ENCODE measurements at regions not wholly inside any gene's neighbourhood (a gene's known extent, or its start where the extent isn't known, plus 50 kb on each side); places are given as distances from the start of the nearest gene placed in this dataset.

DNA sequence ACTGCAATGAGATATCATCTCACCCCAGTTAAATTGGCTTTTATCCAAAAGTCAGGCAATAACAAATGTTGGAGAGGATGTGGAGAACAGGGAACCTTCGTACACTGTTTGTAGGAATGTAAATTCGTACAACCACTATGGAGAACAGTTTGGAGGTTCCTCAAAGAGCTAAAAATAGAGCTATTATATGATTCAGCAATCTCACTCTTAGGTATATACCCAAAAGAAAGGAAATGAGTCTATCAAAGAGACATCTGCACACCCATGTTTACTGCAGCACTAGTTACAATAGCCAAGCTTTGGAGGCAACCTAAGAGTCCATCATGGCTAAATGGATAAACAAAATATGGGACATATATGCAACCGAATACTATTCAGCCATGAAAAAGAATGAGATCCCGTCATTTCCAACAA, 68.0 kb upstream of the HES1 start:
- Histone ChIP-seq H3K9me3 (no peaks in the 10 kb centered on the region), H3K27ac (no peak overlapping the region), H3K27me3 (no peaks in the 10 kb centered on the region), H3K36me3 (no peaks in the 10 kb centered on the region), H3K4me3 (no peak overlapping the region), H3K4me1 (peaks cover 19% of the 10 kb centered on the region)
- no peak for TF ChIP-seq POLR2AphosphoS5 (IDR thresholded peaks at IDR 0.05; ENCODE audit: insufficient read depth in 1 of 2, low read depth in 1 of 2)
- TF ChIP-seq POLR2A (IDR thresholded peaks at IDR 0.05), result no peak
- TF ChIP-seq, protein P1, sequence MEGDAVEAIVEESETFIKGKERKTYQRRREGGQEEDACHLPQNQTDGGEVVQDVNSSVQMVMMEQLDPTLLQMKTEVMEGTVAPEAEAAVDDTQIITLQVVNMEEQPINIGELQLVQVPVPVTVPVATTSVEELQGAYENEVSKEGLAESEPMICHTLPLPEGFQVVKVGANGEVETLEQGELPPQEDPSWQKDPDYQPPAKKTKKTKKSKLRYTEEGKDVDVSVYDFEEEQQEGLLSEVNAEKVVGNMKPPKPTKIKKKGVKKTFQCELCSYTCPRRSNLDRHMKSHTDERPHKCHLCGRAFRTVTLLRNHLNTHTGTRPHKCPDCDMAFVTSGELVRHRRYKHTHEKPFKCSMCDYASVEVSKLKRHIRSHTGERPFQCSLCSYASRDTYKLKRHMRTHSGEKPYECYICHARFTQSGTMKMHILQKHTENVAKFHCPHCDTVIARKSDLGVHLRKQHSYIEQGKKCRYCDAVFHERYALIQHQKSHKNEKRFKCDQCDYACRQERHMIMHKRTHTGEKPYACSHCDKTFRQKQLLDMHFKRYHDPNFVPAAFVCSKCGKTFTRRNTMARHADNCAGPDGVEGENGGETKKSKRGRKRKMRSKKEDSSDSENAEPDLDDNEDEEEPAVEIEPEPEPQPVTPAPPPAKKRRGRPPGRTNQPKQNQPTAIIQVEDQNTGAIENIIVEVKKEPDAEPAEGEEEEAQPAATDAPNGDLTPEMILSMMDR (IDR thresholded peaks at IDR 0.05), result no peak
- intact Hi-C loops (cut with DNase I), result no loop called here
- no peak for DNase-seq (ENCODE audit: extremely low spot score in 2 of 2)

DNA sequence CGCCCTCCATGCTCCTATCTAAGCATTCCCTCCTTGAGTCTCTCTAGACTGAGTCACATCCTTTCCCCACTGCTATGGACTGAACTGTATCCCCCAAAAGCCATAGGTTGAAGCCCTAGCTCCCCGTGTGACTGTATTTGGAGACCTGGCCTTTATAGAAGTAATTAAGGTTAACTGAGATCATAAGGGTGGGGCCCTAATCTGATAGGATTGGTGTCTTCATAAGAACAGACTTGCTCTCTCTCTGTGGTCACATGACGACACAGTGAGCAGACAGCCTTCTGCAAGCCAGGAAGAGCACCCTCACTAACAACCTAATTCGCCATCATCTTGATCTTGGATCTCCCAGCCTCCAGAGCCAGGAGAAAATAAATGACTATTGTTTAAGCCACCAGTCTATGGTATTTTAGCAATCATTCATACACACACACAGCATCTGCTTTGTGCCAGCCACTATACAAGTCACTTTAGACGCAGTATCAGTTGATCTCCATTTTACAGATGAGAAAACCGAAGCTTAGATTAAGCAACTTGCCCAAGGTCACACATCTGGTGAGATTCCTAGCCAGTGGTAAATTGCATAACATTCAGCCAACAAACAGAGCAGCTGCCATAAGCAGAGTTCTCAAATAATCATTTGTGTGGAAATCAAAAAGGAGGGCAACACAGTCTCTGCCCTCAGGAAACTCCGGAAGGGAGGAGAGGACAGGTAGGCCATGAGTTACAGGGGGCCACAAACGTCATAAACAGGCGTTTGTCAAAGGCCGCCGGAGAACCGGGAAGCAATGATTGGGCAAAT, 66.3 kb upstream of the HES1 start:
- Histone ChIP-seq H3K4me3 (no peak overlapping the region), H3K36me3 (no peaks in the 10 kb centered on the region), H3K27ac (no peak overlapping the region), H3K27me3 (no peaks in the 10 kb centered on the region), H3K9me3 (no peaks in the 10 kb centered on the region), H3K4me1 (peaks cover 19% of the 10 kb centered on the region)
- DNase-seq (ENCODE audit: extremely low spot score in 2 of 2), result no peak
- intact Hi-C loops (cut with DNase I), result loop anchor here (10.0 kb wide), 1 partner anchor 65 kb away; the partner anchor contains the start of gene HES1
- TF ChIP-seq, protein P1 (IDR thresholded peaks at IDR 0.05), result no peak
- TF ChIP-seq POLR2A (IDR thresholded peaks at IDR 0.05) (no peak), POLR2AphosphoS5 (IDR thresholded peaks at IDR 0.05; ENCODE audit: insufficient read depth in 1 of 2, low read depth in 1 of 2) (no peak)

DNA sequence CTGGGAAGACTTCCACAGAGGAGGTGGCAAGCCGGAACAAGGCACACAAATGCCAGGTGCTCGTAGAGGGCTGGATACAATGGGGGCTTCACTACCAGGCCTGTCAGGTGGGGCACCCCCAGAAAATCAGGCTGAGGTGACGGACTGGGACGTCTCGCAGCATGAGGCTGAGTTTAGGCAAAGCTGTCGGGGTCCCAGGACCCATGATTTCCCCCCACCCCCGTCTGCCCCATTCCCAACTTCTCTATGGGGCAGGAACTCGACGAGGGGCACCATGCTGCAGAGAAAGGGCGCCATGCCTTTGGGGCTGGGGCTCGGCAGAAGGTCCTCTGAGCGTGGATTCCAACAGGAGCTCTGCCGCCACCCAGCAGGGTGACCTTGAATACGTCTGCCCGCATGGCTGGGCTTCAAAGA, 65.7 kb upstream of the HES1 start:
- DNase-seq (ENCODE audit: extremely low spot score in 2 of 2), result no peak
- H3K27ac ChIP-seq, result no peak overlapping the region
- peaks cover 19% of the 10 kb centered on the region for H3K4me1 ChIP-seq
- TF ChIP-seq POLR2AphosphoS5 (IDR thresholded peaks at IDR 0.05; ENCODE audit: insufficient read depth in 1 of 2, low read depth in 1 of 2), result no peak
- TF ChIP-seq, protein P1 (IDR thresholded peaks at IDR 0.05), result no peak
- TF ChIP-seq POLR2A (IDR thresholded peaks at IDR 0.05), result no peak
- H3K9me3 ChIP-seq, result no peaks in the 10 kb centered on the region
- H3K4me3 ChIP-seq, result peak overlapping the region; percentile 43 to 63
- H3K27me3 ChIP-seq, result no peaks in the 10 kb centered on the region
- no peaks in the 10 kb centered on the region for H3K36me3 ChIP-seq
- intact Hi-C loops (cut with DNase I), result loop anchor here (10.0 kb wide), 1 partner anchor 65 kb away; the partner anchor contains the start of gene HES1

DNA sequence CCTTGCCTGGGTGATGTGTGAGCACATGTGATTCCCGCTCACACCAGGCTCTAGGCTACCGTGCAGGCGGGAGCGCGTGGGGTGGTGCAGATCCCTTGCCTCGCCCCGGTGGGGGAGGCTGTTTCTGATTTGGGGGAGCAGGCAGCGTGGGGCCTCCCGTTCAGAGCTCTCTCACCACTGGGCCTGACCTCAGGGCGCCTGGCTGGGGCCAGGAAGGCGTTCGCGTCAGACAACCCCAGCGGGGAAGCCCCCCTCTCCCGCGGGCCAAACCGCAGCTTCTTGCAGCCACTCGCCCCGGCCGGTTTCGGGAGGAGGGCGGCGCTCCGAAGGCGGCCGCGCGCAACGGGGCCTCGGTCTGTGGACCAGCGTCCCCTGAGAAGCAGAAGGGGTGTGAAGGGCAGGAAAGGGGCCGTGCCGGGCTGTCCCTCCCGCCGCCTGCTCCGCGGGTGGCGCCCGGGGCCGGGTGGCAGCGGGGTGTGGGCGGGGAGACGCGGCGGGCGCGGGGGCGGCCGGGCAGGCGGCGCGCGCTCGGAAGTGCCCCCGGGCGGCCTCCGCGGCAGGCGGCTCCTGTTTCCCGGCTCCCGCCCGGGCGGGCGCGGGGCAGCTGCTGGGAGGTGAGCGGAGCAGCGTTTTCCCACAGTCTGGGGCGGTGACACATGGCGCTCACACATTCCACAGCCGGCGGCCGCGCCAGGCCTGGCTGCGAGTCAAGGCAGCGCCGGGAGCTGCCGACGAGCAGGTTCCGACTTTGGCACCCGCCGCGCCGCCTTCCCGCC, 65.1 kb upstream of the HES1 start:
- intact Hi-C loops (cut with DNase I), result loop anchor here (10.0 kb wide), 1 partner anchor 64 kb away; the partner anchor contains the start of gene HES1
- TF ChIP-seq POLR2AphosphoS5 (IDR thresholded peaks at IDR 0.05; ENCODE audit: insufficient read depth in 1 of 2, low read depth in 1 of 2), result peak in 1 of 2 donors; percentile 56
- TF ChIP-seq, protein P1 (IDR thresholded peaks at IDR 0.05), result no peak
- peak overlapping the region; percentile 44 for H3K27ac ChIP-seq

More for the DNA sequence above, 65.1 kb upstream of the HES1 start:
- H3K4me3 ChIP-seq, result peak overlapping the region; percentile 43 to 63
- no peaks in the 10 kb centered on the region for H3K9me3 ChIP-seq
- H3K36me3 ChIP-seq, result no peaks in the 10 kb centered on the region
- DNase-seq (ENCODE audit: extremely low spot score in 2 of 2), result no peak
- peaks cover 19% of the 10 kb centered on the region for H3K4me1 ChIP-seq
- H3K27me3 ChIP-seq, result no peaks in the 10 kb centered on the region
